ENCODE measurements at regions not wholly inside any gene's neighbourhood (a gene's known extent, or its start where the extent isn't known, plus 50 kb on each side); places are given as distances from the start of the nearest gene placed in this dataset.

DNA sequence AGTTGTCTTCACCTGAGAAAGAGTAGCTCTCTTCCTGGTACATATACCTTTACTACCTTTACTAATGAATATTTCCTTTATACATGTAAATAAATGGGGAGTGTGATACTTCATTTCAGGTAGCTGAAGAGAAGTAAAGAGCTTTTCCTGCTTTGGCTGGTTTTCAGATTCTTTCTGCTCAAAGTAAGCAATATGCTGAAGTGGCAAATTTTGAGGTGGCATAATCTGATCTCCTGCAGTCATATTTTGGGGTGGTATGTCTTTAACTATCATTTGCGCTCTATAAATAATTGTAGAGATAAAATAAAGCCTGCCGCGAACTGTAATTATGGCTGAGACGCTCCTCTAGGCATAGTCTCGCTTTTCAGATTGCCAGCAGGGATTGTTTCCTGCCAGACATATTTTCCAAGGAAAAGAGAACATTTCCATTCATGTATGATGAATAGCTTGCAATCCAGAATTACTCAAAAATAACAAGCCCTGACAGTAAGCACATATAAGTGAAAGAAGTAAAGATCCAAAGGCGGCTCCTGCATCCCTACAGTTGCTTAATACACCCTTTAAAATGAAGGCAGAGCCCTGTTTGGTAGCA is 200.7 kb downstream of the C12orf50 start:
- no peak for DNase-seq

DNA sequence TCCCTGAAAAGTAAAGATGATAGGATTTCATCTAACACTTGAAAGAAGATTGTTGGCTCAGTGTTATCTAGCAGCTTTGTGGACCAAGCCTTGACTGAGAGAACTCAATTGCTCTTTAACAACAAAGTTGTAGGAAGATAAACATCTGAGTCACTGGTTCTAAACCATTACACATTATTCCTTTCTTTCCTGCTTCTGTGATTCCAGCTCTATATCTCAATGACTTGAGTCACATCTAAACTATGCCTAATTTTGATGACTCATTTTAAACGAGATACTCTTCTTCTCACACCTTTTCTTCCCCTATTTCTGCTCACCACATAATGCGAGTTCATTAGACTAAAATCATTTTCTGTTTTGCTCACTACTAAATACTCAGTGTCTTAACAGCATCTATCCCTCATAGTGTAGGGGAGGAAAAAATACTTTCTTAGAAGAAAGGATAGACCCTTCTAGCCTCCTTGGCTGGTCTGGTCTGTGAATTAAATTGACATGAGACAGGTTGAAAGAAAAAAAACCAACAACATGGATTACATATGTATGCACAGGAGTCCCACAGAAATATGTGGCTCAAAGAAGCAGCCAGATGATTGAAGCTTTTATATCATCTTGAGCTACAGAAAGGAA is 201.4 kb downstream of the C12orf50 start:
- no peak for DNase-seq

DNA sequence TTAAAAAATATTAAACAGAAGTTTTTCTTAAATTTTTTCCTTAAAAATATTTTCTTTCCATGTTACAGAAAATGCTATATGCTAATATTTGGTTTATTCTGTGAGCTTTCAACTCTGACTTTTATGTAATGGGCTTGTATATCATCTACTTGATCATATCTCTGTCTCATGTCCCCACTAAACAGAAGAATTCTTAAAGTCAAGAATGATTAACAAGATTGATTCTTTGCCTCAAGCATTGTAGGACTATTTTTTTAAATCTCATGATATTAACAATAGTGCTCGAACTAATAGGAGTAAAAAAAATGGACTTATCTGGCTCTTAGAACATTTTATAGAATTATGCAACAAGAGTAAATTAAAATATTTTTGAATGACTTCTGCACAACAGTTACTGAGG is 206.3 kb downstream of the C12orf50 start:
- DNase-seq, result no peak

DNA sequence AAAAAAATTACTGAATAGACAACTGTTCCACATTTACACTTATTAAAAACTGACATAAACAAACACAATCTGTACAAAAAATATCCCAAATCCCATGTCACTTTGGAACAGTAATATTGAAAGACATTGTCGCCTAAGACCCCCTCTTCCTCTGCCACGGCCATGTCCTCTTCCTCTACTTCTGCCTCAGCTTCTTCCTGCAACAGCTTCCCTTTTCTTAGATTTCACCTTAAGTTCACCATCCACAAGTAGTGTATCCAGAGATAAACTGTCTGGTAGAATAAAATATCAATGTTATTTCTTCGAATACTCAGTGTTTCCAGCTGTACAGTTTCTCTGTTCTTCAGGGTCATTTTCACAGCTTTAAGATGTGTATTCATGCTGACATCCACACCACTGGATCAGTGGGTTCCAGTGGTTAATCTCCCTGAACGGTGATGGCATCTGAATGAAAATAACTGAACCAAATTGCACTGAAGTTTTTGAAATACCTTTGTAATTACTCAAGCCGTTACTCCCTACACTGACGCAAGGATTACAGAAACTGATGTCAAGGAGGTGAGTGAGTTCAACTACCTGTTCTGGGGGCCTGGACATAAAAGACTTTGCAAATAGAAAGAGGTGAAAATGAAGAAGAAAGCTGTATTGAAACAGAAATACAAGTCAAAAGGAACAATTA is 208.5 kb downstream of the C12orf50 start:
- no peak for DNase-seq

DNA sequence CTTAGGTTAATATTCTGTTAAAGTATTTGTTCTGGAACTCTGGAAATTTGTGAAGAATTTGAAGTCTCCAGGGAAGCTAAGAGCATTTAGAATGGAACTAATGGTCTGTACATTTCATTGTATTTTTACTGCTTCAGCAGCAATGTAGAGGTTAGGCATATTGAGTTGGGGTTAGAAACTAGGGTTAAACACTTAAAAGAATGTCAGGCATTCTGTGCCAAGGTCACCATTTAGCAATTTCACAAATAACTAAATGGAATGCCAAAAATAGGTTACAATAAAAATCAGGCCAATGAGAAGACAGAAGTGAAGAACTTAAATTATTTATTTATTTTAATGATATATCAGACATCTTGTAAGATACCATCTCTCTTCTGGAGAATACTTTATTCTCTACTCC is 210.8 kb downstream of the C12orf50 start:
- no peak for DNase-seq

DNA sequence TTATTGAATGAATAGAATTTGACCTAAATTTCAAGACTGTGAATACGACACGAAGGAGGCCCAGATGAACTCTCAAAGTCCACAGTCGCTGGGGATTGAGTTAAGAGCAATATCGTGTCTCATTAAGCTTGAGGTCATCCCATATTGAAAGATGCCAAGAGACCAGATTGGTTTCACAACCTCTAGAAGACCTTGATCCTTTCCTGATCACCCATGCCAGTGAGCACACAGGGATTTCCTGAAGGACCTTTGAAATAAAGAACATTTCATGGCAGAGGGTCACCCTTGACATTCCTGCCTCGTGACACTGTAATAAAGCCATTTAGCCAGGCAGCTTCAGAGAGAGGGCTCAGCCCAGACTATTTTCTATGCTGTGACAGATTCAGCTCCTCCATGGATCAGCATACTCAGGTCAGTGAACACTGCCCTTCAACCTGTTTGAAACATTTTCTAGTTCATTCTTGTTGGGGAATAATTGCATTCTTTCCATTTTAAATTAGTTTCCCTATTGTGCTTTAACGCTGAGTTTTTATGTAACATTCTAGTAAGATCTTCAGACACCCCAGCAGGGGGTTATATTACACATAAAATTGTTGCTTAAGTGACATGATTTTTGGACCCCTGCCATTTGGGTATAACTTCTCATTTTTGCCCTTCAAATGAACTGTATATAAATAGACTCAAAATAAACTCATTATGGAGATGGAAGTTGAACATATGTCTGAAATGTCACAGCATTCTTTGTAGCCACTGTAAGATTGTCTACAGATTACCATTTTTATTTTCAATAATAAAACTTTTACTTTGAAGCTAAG is 213.2 kb downstream of the C12orf50 start:
- no peak for DNase-seq

DNA sequence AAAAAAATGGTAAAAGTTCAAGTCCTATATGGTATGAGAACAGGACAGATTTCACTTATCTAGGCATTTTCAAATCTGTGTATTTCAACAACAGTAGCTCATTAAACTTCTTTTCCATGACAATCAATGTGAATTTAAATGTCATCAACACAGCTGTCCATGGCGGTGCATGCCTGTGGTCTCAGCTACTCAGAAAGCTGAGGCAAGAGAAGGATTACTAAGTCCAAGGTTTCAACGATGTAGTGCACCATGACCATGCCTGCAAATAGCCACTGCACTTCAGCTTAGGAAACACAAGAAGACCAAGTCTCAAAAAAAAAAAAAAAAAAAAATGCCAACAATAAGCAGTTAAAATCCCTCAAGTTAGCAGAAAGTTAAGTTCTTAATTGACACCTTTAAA is 214.6 kb downstream of the C12orf50 start:
- no peak for DNase-seq

DNA sequence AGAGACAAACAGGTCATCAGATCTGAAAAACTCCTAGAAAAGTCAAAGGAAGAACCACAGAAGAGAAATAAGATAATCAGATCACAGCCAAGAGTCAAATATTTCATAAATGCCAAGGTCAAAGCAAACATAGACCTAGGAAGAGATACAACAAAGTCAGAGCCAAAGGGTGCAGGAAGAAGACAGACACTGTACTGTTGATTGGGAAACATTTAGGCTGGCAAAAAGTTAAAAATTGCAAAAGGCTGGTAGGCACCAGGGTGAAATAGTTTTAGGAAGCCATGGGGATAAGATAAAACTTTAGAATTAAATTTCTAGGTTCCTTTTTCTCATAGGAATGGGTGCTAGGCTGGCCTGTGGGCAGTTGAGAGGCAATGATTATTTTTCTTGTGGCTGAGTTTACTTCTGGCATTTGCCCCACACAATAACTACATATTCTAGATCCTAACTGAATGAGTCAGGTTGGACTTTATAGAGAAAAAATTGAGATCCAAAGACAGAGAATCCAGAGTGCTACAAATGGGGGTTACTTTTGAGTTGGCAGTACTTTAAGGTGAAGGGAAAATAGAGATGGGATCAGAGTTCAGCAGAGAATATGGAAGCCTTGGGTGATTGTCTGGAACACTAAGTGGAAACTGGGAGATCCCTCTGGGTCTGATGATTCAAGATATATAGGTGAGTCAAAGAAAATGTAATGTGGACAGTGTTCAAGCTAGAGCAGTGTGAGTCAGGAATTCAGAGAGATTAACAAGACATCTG is 215.5 kb downstream of the C12orf50 start:
- DNase-seq, result no peak

DNA sequence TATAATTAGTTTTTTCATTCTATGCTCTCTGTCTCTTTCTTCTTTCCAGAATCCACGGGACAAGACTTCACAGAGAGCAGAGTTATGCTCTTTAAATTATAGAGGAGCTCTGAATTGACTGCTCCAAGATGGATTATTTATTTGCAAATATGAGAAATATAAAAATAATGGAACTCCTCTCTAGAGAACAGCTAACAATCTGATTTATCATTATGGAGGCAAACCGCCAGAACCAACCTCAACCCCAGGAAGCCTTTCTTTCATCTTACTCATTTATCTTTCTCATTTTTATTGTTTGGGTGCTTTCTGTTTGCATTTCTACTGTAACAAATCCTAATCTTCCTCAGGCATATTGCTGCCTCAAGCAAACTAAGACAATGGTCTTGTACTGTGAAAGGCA is 216.5 kb downstream of the C12orf50 start:
- no peak for DNase-seq

DNA sequence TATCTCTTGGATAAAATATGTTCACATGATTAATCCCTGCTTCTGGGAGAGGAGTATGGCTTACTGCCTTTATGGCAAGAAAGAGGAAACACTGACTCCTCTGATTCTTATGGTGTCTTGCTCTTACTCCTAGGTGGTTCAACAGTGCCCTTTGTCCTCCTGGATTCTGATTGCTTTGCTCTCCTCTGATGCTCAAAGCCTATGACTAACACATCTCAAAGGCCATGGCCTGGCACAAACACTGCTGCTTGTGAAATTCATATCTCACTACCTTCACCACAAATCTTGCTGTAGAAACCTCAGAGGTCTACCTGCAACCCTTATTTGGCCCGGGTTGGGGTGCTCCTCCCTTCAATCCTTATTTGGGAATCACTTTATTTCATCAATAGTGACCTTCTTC is 217.2 kb downstream of the C12orf50 start:
- no peak for DNase-seq

DNA sequence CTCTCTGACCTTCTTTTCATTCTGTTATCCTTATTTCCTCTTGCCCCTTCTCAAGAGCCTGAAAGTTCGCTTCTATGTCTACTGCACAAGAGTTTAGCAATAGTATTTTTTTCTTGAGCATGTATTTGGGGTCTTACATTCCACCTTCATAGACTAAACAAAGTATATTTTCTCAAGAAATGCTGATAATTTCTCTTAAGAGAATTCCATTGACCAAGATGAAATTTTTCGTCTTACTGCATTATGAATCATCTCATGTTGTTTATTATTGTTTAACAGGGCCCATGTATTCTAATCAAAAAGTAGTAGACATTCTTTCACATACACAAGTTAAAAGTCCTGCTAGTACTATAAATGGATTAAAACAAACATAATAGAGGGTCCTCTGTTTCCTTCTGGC is 219.3 kb downstream of the C12orf50 start:
- DNase-seq, result no peak

DNA sequence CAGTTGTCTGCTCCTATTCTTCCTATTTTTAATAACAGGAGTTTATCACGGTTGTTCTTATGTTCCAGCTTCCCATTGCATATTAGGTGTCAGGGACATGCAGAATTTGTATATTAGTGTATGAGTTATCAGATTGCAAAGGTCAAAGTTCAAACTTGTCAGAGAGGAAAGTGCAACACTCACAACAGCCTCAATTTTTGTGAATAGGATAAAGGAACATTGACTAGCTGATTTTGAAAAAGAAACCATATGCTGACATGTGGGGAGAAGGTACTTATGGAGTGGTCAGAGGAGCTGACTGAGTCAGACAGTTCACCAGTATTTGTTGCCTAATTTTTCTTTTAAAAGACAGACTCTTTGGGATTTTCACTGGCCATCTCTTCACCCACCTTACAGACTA is 222.1 kb downstream of the C12orf50 start:
- DNase-seq, result no peak

DNA sequence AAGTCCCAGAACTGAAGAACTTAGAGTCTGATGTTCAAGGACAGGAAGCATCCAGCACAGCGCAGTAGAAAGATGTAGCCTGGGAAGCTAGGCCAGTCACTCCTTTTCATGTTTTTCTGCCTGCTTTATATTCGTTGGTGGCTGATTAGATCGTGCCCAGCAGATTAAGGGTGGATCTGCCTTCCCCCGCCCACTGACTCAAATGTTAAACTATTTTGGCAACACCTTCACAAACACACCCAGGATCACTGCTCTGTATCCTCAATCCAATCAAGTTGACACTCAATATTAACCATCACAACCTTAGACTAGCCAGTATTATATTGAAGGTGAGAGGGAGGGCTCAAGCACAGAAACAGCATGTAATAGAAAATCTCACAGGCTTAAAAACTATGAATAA is 222.9 kb downstream of the C12orf50 start:
- no peak for DNase-seq

DNA sequence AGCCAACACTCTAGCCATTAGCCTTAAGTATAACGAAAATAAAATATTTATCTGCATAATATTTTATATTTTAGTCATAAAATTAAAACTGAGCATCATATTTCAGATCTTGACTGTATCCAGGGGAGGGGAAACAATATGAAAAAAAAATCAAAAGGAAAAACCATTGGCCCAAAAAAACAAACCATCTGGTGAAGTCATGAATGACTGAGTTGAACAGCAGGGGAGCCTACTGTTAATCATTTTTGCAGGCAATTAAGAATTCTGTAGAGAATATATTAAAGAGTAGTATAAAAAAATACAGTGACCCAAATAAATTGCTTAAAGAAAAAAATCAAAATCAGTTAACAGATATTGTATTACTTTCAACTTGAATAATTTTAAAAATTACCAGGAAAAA is 224.8 kb downstream of the C12orf50 start:
- DNase-seq, result no peak

DNA sequence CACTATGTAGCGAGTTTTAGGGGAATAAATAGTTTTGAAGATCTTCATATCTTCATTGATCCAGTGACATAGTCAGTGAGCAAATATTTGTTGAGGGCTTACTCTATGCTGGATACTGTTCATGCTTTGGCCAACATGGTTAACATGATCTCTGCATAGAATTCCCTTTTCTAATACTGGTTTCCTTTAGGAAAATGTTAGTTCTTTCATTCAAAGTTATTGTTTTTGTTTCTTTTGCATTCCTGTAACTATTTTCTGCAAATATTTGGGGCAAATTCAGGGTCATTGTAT is 226.5 kb downstream of the C12orf50 start:
- DNase-seq, result no peak

DNA sequence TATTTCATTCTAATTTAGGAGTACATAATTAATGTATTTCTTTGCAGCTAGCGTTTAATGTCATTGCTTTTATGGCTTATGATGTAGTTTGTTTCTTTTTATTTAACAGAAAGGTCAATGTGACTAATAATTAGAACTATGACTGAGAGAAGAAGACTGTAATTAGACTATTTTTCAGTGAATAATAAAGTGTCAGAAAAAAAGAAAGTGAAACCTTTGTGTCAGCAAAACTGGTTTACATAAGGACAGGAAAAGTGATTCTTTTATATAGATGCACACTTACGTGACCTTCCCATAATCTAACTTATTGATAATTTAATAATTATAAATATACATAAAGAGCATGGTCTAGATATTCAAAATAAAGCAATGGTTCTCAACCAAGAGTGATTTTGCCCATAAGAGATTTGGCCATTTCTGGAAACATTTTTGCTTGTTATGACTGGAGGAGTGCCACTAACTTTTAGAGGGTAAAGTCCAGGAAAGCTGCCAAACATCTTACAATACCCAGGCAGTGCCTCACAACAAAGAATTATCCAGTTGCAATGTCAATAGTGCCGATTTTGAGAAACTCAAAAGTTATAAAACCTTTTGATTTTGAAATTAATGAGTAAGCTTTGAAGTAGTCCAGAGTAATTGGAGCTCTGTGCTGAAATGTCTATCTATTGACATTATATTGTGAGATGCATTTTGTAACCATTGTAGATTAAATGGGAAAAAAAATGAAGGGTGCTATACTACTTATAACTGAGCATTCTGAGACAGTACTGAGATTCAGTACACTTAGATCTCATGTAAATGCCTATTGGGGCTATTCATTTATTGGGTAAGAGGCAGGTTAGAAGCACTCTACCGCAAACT is 227.1 kb downstream of the C12orf50 start:
- DNase-seq, result no peak

DNA sequence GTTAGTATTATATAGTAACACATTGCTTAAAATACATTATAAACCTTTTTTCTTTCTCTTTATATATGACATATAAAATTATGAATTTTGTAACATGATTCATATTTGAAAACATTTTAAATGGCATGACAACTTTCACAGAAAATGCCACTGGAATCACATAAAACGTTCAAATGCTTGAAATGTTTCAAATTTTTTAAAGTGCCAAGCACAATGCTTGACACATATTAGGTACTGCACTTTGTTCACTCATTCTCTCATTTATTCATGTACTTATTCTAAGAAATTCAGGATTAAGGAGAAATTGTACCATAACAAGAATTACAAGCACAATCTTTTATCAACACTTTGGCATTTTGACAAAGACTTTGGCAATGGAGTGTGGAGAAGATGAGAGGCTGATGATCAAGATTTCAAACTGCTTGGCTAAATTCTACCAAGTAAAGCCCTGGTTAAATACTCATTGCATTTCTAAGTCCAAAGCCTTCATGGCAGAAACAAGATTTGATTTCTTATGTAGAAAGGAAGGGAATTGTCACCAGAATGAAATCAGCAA is 232.2 kb downstream of the C12orf50 start:
- no peak for DNase-seq

DNA sequence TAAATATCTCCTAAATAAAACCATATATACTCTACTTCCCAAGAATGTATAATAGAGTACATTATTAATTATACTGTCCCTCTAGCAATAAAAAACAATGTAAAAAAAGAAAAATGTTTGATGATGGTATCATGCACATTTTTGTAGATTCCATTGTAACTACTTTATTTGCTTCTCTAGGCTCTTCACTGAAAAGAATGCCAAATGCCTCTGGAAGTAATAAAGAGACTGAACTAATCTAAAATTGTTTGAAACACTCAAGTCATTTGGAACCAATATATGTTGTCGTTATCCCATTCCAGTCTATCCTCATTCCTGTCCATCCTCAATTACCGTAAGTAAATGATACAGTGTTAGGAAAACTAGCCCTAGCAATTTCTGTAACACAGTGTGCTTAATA is 233.6 kb downstream of the C12orf50 start:
- no peak for DNase-seq

DNA sequence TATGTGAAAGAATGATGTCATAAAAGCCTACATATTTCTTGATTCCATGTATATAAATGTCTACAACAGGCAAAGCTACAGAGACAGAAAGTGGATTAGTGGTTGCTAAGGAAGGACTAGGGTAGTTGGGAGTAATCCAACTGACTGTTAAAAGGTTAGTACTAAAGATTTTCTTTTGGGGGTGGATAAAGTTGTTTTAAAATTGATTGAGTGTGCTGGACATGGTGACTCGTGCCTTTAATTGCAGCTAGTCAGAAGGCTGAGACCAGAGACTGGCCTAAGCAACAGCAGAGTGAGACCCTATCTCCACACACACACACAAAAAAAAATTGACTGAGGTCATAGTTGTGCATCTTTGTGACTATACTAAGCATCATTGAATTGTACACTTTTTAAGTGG is 234.3 kb downstream of the C12orf50 start:
- no peak for DNase-seq

DNA sequence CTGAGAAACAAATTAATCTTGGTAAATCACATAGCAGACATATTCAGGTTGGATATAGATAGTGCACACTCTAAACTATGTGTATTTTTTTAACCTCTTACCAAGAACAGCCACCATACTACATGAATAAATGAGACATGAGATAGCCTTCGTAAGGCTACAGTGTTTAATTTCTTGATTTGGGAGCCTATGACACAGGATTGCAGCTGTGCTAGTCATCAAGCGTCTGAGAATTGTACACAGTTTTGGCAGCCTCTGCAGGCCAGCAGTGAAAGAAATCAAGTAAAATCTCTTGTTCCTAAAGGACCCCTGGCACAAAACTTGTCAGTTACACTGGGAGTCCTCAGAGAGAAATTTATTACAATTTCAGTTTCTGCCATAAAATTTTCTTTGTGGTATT is 236.1 kb downstream of the C12orf50 start:
- no peak for DNase-seq

DNA sequence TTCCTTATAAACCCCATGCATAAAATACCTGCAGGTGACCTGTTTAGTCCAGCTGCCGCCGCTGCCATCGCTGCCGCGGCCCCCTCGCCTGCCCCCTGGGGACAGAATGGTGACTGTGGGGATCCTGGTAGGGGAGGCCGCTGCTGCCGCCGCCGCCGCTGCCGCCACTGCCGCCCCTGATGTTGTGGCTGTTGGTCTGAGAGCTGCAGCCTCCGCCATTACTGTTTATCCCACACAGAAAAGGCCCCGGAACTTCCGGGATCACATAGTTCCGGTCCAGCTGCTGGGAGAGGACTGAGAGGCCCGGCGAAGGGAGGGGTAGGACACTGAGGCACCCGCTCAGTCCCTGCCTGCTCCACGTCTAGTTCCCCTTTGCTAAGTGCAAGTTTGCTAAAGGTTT is 244.9 kb downstream of the C12orf50 start:
- DNase-seq, result no peak

DNA sequence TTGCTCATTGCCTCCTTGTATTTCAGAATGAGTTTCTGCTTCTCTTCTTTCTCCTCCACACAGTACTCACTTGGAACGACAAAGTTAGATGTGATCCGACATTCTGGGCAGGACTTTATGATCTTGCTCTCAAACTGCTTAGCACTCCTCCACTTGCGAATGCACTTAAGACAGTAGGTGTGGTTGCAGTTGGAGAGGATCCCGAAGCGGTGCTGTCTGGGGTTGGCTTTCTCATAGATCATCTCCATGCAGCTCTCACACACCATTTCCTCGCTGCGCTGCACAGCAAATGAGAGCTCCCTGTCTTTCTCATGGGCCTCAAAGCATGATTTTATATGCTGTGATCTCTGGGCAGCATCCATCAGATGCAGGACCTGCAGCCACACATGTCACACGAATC is 245.7 kb downstream of the C12orf50 start:
- DNase-seq, result no peak
